ENCODE measurements at regions not wholly inside any gene's neighbourhood (a gene's known extent, or its start where the extent isn't known, plus 50 kb on each side); places are given as distances from the start of the nearest gene placed in this dataset.
A peak's percentile ranks its signal among the peaks of the same experiment; 100 is the strongest.

DNA sequence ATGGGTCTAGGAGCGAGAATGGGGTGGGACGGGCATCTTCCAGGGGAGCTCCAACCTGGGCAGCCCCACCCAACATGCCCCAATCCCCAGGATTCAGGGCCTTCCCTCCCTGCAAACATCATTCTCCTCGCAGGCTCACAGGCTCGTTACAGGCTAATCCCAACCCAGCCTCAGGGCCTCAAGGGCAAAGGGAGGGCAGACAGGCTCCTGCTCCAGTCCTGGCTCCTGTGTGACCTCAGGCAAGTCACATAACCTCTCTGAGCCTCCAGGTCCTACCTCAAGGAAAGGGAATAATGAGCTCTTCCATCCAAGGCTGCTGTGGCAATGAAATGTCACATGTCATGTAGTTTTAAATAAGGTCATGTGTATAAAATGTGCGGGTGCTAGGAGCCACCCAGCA is 186.5 kb upstream of the TNRC6C start:
- CTCF ChIA-PET: interaction anchor here (0.8 kb wide), 1 partner anchor 185 kb away, joined by 5 read pairs; no protein-coding TSS in a partner anchor
- Histone ChIP-seq H3K9me3 (ENCODE audit: control insufficient read depth in 1 of 2, insufficient read depth in 1 of 2, low read length in 2 of 2) (no peaks in the 10 kb centered on the region), H3K36me3 (ENCODE audit: insufficient read depth, low read length) (no peaks in the 10 kb centered on the region), H3K27me3 (ENCODE audit: control insufficient read depth in 1 of 2, insufficient read depth in 2 of 2, low read length in 2 of 2) (no peaks in the 10 kb centered on the region), H3K27ac (ENCODE audit: low read depth in 1 of 2, low read length in 2 of 2) (no peak overlapping the region), H3K4me1 (ENCODE audit: insufficient read depth, low read length) (peaks cover 11% of the 10 kb centered on the region), H3K4me3 (ENCODE audit: low read length) (no peak overlapping the region)
- Mint-ChIP-seq H3K4me1 (ENCODE audit: low read depth) (peaks cover 14% of the 10 kb centered on the region), H3K27ac (no peak overlapping the region), H3K27me3 (no peaks in the 10 kb centered on the region), H3K9me3 (no peaks in the 10 kb centered on the region), H3K4me3 (no peak overlapping the region), H3K36me3 (ENCODE audit: low read depth) (no peaks in the 10 kb centered on the region)
- DNase-seq (no peak), ATAC-seq (ENCODE audit: poor library complexity) (no peak)
- POLR2A ChIA-PET: interaction anchor here (4.8 kb wide), 1 partner anchor 186 kb away, joined by 22 read pairs; the partner anchor contains the start of gene TNRC6C
- TF ChIP-seq CTCF (IDR thresholded peaks at IDR 0.05): no peak
- intact Hi-C loops (cut with DNase I, micrococcal nuclease): loop anchor here (1.0 to 5.0 kb wide), 3 partner anchors 185 to 242 kb away; partner anchors contain the start of gene TNRC6C (in 2 of the 2)

- DNase-seq (peak; percentile 43 to 81 (median 64)), ATAC-seq (ENCODE audit: poor library complexity) (peak; percentile 98)
- POLR2A ChIA-PET: interaction anchor here (1.6 to 4.8 kb wide), 2 partner anchors 12 to 185 kb away, joined by 4 to 22 read pairs; partner anchors contain the start of gene TNRC6C
- Histone ChIP-seq H3K4me1 (ENCODE audit: insufficient read depth, low read length) (peaks cover 11% of the 10 kb centered on the region), H3K36me3 (ENCODE audit: insufficient read depth, low read length) (no peaks in the 10 kb centered on the region), H3K9me3 (ENCODE audit: control insufficient read depth in 1 of 2, insufficient read depth in 1 of 2, low read length in 2 of 2) (no peaks in the 10 kb centered on the region), H3K27me3 (ENCODE audit: control insufficient read depth in 1 of 2, insufficient read depth in 2 of 2, low read length in 2 of 2) (no peaks in the 10 kb centered on the region), H3K4me3 (ENCODE audit: low read length) (no peak overlapping the region), H3K27ac (ENCODE audit: low read depth in 1 of 2, low read length in 2 of 2) (no peak overlapping the region)
- peak; percentile 71 for TF ChIP-seq CTCF (IDR thresholded peaks at IDR 0.05)
- no peaks in the 10 kb centered on the region for H3K27me3 Mint-ChIP-seq
- no peak overlapping the region for H3K27ac Mint-ChIP-seq
- H3K4me1 Mint-ChIP-seq (ENCODE audit: low read depth): peaks cover 14% of the 10 kb centered on the region
- no peaks in the 10 kb centered on the region for H3K9me3 Mint-ChIP-seq
- H3K36me3 Mint-ChIP-seq (ENCODE audit: low read depth): no peaks in the 10 kb centered on the region
- intact Hi-C loops (cut with DNase I, micrococcal nuclease): loop anchor here (1.0 to 5.0 kb wide), 3 partner anchors 185 to 242 kb away; partner anchors contain the start of gene TNRC6C (in 2 of the 2)
- H3K4me3 Mint-ChIP-seq: no peak overlapping the region
- CTCF ChIA-PET: interaction anchor here (0.8 kb wide), 1 partner anchor 184 kb away, joined by 5 read pairs; no protein-coding TSS in a partner anchor
Observed at GRCh38 chr17:77772461-77772897, 186.0 kb upstream of the TNRC6C start.

GRCh38 chr17:77772899-77773358 is 185.6 kb upstream of the TNRC6C start:
- no peaks in the 10 kb centered on the region for H3K27me3 Mint-ChIP-seq
- DNase-seq: peak in 1 of 14 experiments; percentile 8
- Histone ChIP-seq H3K9me3 (ENCODE audit: control insufficient read depth in 1 of 2, insufficient read depth in 1 of 2, low read length in 2 of 2) (no peaks in the 10 kb centered on the region), H3K4me1 (ENCODE audit: insufficient read depth, low read length) (peaks cover 11% of the 10 kb centered on the region), H3K36me3 (ENCODE audit: insufficient read depth, low read length) (no peaks in the 10 kb centered on the region), H3K27ac (ENCODE audit: low read depth in 1 of 2, low read length in 2 of 2) (no peak overlapping the region), H3K4me3 (ENCODE audit: low read length) (no peak overlapping the region), H3K27me3 (ENCODE audit: control insufficient read depth in 1 of 2, insufficient read depth in 2 of 2, low read length in 2 of 2) (no peaks in the 10 kb centered on the region)
- no peak for TF ChIP-seq CTCF (IDR thresholded peaks at IDR 0.05)
- peaks cover 14% of the 10 kb centered on the region for H3K4me1 Mint-ChIP-seq (ENCODE audit: low read depth)
- intact Hi-C loops (cut with DNase I, micrococcal nuclease): loop anchor here (1.0 to 5.0 kb wide), 3 partner anchors 184 to 241 kb away; partner anchors contain the start of gene TNRC6C (in 2 of the 2)
- no peak overlapping the region for H3K27ac Mint-ChIP-seq
- peak; percentile 13 for ATAC-seq (ENCODE audit: poor library complexity)
- POLR2A ChIA-PET: interaction anchor here (1.6 to 4.8 kb wide), 2 partner anchors 11 to 185 kb away, joined by 4 to 22 read pairs; partner anchors contain the start of gene TNRC6C
- H3K9me3 Mint-ChIP-seq: no peaks in the 10 kb centered on the region
- CTCF ChIA-PET: no interaction called here
- no peak overlapping the region for H3K4me3 Mint-ChIP-seq
- H3K36me3 Mint-ChIP-seq (ENCODE audit: low read depth): no peaks in the 10 kb centered on the region
